Heart right ventricle (tissue), 16 donors: ENCODE measurements at regions not wholly inside any gene's neighbourhood (a gene's known extent, or its start where the extent isn't known, plus 50 kb on each side); places are given as distances from the start of the nearest gene placed in this dataset.

Experiments
- ATAC-seq, 8 donors: fragments of 200-7000 bp; cut with Tn5 transposase; one replicate each; pipeline ENCODE4 v1.9.1; 2020; ENCODE audit warnings: mild to moderate bottlenecking in 8 of 8, moderate library complexity in 8 of 8, moderate number of reproducible peaks in 1 of 8
- DNase-seq, 2 donors: peaks; one replicate each; pipeline ENCODE4 v3.0.0-alpha.2; 2020
- H3K27ac ChIP-seq, 10 donors: fragments of 200-600 bp; sonication (generic) in 2 of 10; one replicate each; pipeline versions ENCODE4 v1.5.0 to v1.8.0; 2020 to 2022; ENCODE audit warnings: mild to moderate bottlenecking in 3 of 10
- H3K27me3 ChIP-seq, 7 donors: fragments of 200-600 bp; one replicate each; pipeline ENCODE4 v1.8.0; 2021 to 2022; ENCODE audit warnings: mild to moderate bottlenecking in 2 of 7
- H3K36me3 ChIP-seq, 9 donors: fragments of 200-600 bp; sonication (generic) in 1 of 9; one replicate each; pipeline versions ENCODE4 v1.5.0 to v1.8.0; 2020 to 2022; ENCODE audit warnings: mild to moderate bottlenecking in 2 of 9
- H3K4me1 ChIP-seq, 9 donors: fragments of 200-600 bp; sonication (generic) in 1 of 9; one replicate each; pipeline versions ENCODE4 v1.5.0 to v1.8.0; 2020 to 2022; ENCODE audit warnings: mild to moderate bottlenecking in 4 of 9
- H3K4me3 ChIP-seq, 10 donors: fragments of 200-600 bp; sonication (generic) in 2 of 10; one replicate each; pipeline versions ENCODE4 v1.5.0 to v1.8.0; 2020 to 2022; ENCODE audit warnings: mild to moderate bottlenecking in 7 of 10, moderate library complexity in 2 of 10
- H3K9me3 ChIP-seq, 11 donors: fragments of 200-600 bp in 10 of 11; sonication (generic) in 2 of 11; one replicate each; pipeline versions ENCODE4 v1.5.0 to v1.8.0; 2013 to 2022; ENCODE audit warnings: mild to moderate bottlenecking in 2 of 11, control low read depth in 1 of 11, moderate library complexity in 1 of 11
- WGBS, 2 donors: extraction: QIAGEN DNeasy Blood & Tissue Kit; methylation state at CpG; one replicate each; pipeline ENCODE4 v1.1.7; 2013; ENCODE audit warnings: inconsistent platforms in 1 of 2; 5-methylcytosine and 5-hydroxymethylcytosine counted together
- intact Hi-C, 10 donors: fragments of 100-400 bp; cut with DNase I; formaldehyde crosslinking; loops; one replicate each; pipeline versions ENCODE4 v1.11.1 to v1.14.2; 2022
- TF ChIP-seq, protein P1 (sequence below), 9 donors: fragments of 200-600 bp; sonication (generic) in 2 of 9; IDR thresholded peaks; one replicate each; pipeline versions ENCODE4 v1.5.0 to v1.8.0; 2021 to 2022; ENCODE audit warnings: antibody characterized with exemption in 9 of 9, mild to moderate bottlenecking in 5 of 9, moderate library complexity in 1 of 9
- donor health status: Arrhythmogenic right ventricular cardiomyopathy.
- donor health status: ischemic (EF 13 %, LVEDD 7.1; RV severe dilation, severe dysfunction).
- donor health status: healthy with polysubstance abuse.
- donor health status: DM: no; HTN: yes; CAD: no.
- donor health status: DM: no; HTN: no; CAD: no.
- donor health status: ischemic (EF 25% LVEDD 6.9; RV normal size, moderate dysfunction).
- donor health status: ischemic (EF 25% LVEDD 5.7; RV mildly dilated, moderate dysfunction).
- donor health status: healthy.
- donor health status: DM: yes; HTN: yes; CAD: no.
- donor health status: Ischemic cardiomyopathy.
- donor health status: ischemic (EF 35%, LVEDD 5.7; RV mildly dilated, moderate dysfunction).
- donor health status: nonischemic (EF 11% LVEDD 7.7; RV severe dilation, severe dysfunction).
- donor health status: DM: yes; HTN: yes; CAD: no.
- donor health status: PGD.
- donor health status: ischemic (EF 29% LVEDD 5.4; RV normal size, mild dysfunction).
- donor health status: nonischemic (EF 23%, LVEDD 6.1; RV moderate dilation, normal function).

DNA sequence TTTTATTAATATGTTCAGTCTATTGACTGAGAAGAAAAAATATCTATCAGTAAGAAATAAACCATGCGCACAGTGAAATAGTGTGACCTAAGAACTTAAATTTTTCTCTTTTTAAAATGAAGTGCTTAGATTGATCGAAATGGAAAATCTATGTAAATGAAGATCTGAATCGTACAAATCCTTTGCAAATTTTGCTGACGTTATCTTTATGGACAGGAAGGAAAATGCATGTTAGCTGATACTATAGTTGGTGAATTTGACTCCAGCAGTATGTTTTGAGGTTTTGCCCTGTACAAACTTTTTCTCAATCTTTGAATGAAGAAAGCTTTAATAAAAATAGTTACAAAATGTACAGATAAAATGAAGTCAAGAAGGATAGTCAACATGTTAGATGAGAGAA, 82.9 kb downstream of the NRN1 start:
- no peak overlapping the region for H3K4me3 ChIP-seq
- DNase-seq (no peak), ATAC-seq (no peak)
- TF ChIP-seq, protein P1, sequence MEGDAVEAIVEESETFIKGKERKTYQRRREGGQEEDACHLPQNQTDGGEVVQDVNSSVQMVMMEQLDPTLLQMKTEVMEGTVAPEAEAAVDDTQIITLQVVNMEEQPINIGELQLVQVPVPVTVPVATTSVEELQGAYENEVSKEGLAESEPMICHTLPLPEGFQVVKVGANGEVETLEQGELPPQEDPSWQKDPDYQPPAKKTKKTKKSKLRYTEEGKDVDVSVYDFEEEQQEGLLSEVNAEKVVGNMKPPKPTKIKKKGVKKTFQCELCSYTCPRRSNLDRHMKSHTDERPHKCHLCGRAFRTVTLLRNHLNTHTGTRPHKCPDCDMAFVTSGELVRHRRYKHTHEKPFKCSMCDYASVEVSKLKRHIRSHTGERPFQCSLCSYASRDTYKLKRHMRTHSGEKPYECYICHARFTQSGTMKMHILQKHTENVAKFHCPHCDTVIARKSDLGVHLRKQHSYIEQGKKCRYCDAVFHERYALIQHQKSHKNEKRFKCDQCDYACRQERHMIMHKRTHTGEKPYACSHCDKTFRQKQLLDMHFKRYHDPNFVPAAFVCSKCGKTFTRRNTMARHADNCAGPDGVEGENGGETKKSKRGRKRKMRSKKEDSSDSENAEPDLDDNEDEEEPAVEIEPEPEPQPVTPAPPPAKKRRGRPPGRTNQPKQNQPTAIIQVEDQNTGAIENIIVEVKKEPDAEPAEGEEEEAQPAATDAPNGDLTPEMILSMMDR (IDR thresholded peaks at IDR 0.05), result no peak
- peaks cover 0 to 5% (median 0%) of the 10 kb centered on the region in 7 donors for H3K27me3 ChIP-seq
- H3K9me3 ChIP-seq, result peaks cover 0 to 25% (median 6%) of the 10 kb centered on the region in 11 donors
- intact Hi-C loops, result no loop called here
- H3K27ac ChIP-seq, result no peak overlapping the region
- H3K36me3 ChIP-seq, result no peaks in the 10 kb centered on the region
- no peaks in the 10 kb centered on the region for H3K4me1 ChIP-seq
- WGBS, 2 donors, result 82 to 86% methylated on average over 4 of the region's 4 CpGs

DNA sequence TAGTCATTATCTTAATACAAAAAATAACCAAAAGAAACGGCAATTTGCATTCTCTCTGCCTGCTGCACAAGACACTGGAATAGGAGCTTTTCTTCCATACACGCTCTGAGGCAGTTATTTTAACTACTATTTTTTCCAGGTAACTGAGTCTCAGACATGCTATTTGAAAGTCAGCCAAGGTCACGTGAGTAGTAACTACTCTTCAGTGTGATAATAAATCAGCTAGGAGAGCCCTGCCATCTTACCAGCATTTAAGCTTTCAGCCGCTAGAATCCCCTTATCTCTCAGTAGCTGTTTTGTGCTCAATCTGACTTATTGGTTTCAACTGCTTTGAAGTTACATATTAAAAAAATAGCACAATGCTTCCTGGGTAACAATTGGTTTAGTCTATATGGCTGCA, 84.5 kb downstream of the NRN1 start:
- peaks cover 0 to 25% (median 6%) of the 10 kb centered on the region in 11 donors for H3K9me3 ChIP-seq
- WGBS, 2 donors, result 69 to 71% methylated on average over 4 of the region's 4 CpGs
- no peak for ATAC-seq
- no peaks in the 10 kb centered on the region for H3K4me1 ChIP-seq
- DNase-seq, result no peak
- intact Hi-C loops, result no loop called here
- TF ChIP-seq, protein P1 (IDR thresholded peaks at IDR 0.05), result no peak
- H3K4me3 ChIP-seq, result no peak overlapping the region
- H3K36me3 ChIP-seq, result no peaks in the 10 kb centered on the region
- H3K27me3 ChIP-seq, result peaks cover 0 to 4% (median 0%) of the 10 kb centered on the region in 7 donors
- no peak overlapping the region for H3K27ac ChIP-seq

DNA sequence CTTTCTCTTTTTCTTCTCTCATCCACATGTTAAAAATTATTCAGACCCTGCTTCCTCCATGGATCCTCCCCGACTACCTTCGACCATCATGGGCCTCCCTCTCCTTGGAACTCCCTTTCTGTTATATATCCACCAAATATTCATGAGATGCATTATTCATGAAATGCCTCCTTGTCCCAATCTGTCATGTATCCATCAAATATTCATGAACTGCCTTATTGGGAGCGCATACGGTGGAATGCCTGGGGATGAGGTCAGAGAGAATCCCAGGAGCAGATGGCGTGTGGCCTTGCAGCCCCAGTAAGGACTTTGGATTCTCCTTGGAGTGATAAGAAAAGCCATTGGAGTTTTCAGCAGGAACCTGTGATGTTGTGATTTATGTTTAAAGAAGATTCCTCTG, 97.0 kb downstream of the NRN1 start:
- Histone ChIP-seq H3K4me3 (no peak overlapping the region), H3K27ac (no peak overlapping the region), H3K36me3 (no peaks in the 10 kb centered on the region), H3K9me3 (peaks cover 0 to 9% (median 0%) of the 10 kb centered on the region in 11 donors), H3K27me3 (no peaks in the 10 kb centered on the region), H3K4me1 (peaks cover 0 to 17% (median 14%) of the 10 kb centered on the region in 9 donors)
- 83 to 92% methylated on average over 5 of the region's 5 CpGs for WGBS, 2 donors
- TF ChIP-seq, protein P1 (IDR thresholded peaks at IDR 0.05), result no peak
- ATAC-seq (no peak), DNase-seq (no peak)
- intact Hi-C loops, result no loop called here

DNA sequence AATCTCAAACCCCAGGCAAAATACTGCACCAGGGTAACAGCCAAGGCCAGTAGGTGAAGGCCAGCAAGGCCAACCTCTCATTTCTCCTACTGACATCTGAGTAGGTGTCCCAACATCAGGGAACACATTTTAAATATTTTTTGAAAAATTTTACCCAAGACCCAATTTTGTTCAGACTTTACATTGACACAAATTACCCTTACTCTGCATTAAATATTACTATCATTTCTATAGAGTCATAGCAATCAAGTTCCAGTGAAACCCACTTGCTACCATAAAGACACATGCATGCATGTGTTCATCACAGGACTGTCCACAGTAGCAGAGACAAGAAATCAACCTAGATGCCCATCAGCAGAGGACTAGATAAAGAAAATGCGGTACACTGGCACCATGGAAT, 99.9 kb downstream of the NRN1 start:
- H3K9me3 ChIP-seq, result no peaks in the 10 kb centered on the region
- H3K27me3 ChIP-seq, result no peaks in the 10 kb centered on the region
- ATAC-seq (no peak), DNase-seq (no peak)
- no peaks in the 10 kb centered on the region for H3K36me3 ChIP-seq
- intact Hi-C loops, result no loop called here
- peaks cover 0 to 20% (median 14%) of the 10 kb centered on the region in 9 donors for H3K4me1 ChIP-seq
- no peak overlapping the region for H3K4me3 ChIP-seq
- WGBS, 2 donors, result 95 to 96% methylated on average over 1 of the region's 1 CpG
- TF ChIP-seq, protein P1 (IDR thresholded peaks at IDR 0.05), result no peak
- no peak overlapping the region for H3K27ac ChIP-seq

DNA sequence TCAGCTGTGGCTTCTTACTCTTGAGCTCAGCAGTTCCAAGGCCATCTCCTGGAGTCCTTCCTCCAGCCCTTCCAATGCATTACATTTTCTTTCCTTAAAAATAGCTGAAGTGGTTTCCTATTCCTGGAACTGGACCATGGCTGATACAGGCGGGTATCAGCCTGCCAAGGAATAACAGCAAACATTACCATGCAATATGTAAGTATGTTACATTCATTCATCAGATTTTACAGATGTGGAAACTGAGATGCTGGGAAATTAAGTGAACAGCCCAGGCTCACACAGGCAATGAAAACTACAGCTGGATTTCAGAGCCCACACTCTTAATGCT, 100.4 kb downstream of the NRN1 start:
- H3K27ac ChIP-seq, result no peak overlapping the region
- no peaks in the 10 kb centered on the region for H3K9me3 ChIP-seq
- peaks cover 0 to 20% (median 14%) of the 10 kb centered on the region in 9 donors for H3K4me1 ChIP-seq
- no peaks in the 10 kb centered on the region for H3K36me3 ChIP-seq
- intact Hi-C loops, result no loop called here
- 84 to 85% methylated on average over 1 of the region's 1 CpG for WGBS, 2 donors
- H3K27me3 ChIP-seq, result no peaks in the 10 kb centered on the region
- TF ChIP-seq, protein P1 (IDR thresholded peaks at IDR 0.05), result no peak
- ATAC-seq, result no peak
- DNase-seq, result no peak
- no peak overlapping the region for H3K4me3 ChIP-seq
